HEK293 (cell line): ENCODE measurements at regions not wholly inside any gene's neighbourhood (a gene's known extent, or its start where the extent isn't known, plus 50 kb on each side); places are given as distances from the start of the nearest gene placed in this dataset.
"Not testable (repeated sequence)": the region's sequence is repeated elsewhere in the genome, so short reads cannot be mapped to it uniquely, and the experiment has no call there.

Source experiments
- CTCF ChIA-PET: fragments of 350-600 bp; formaldehyde crosslinking; extraction: SDS; loops from one replicate; lab custom pipeline; 2021; ENCODE audit warnings: antibody characterized with exemption; lab: Yijun Ruan, JAX
- POLR2A ChIA-PET: fragments of 300-600 bp; formaldehyde crosslinking; extraction: SDS; loops from one replicate; lab custom pipeline; 2020; ENCODE audit warnings: antibody characterized with exemption, inconsistent platforms; lab: Yijun Ruan, JAX
- H3K27ac ChIP-seq: fragments of 200-500 bp; sonication (Bioruptor generic); 2 replicates; pipeline ENCODE4 v1.5.1; 2014; ENCODE audit warnings: low read depth, low read length, control low read depth, inconsistent platforms; ENCODE audit errors: extremely low read depth
- H3K36me3 ChIP-seq, 2 experiments: fragments of 200-500 bp in 1 of 2; sonication (Bioruptor generic) in 1 of 2; 1 replicate in 1 of 2; 2 replicates in 1 of 2; pipeline ENCODE4 v1.5.1; 2014 to 2017; ENCODE audit warnings: inconsistent platforms in 2 of 2, low read length in 2 of 2; ENCODE audit not compliant: control insufficient read depth in 2 of 2, insufficient read depth in 1 of 2
- H3K4me1 ChIP-seq: fragments of 200-500 bp; sonication (Bioruptor generic); 2 replicates; pipeline ENCODE4 v1.5.1; 2014; ENCODE audit warnings: mild to moderate bottlenecking, low read length, inconsistent platforms; ENCODE audit not compliant: control insufficient read depth, insufficient read depth
- H3K4me3 ChIP-seq: 2 replicates; pipeline ENCODE4 v1.5.1; 2011; ENCODE audit warnings: low read depth, mild to moderate bottlenecking, control low read depth, low read length, moderate library complexity
- H3K9me3 ChIP-seq: fragments of 200-500 bp; sonication (Bioruptor generic); 2 replicates; pipeline ENCODE4 v1.5.1; 2014; ENCODE audit warnings: low read depth, low read length, inconsistent platforms; ENCODE audit not compliant: control insufficient read depth, insufficient read depth
- CTCF ChIP-seq: fragments of 450-650 bp; formaldehyde crosslinking; IDR thresholded peaks from 2 replicates; pipeline ENCODE4 v1.5.1; 2016; ENCODE audit warnings: missing biosample characterization, missing genetic modification characterization
- FEZF1 ChIP-seq: fragments of 450-650 bp; formaldehyde crosslinking; IDR thresholded peaks from 2 replicates; pipeline ENCODE4 v1.5.1; 2016; ENCODE audit warnings: missing biosample characterization, missing genetic modification characterization
- MYNN ChIP-seq: fragments of 450-650 bp; formaldehyde crosslinking; IDR thresholded peaks from 2 replicates; pipeline ENCODE4 v1.5.1; 2016; ENCODE audit warnings: missing biosample characterization, missing genetic modification characterization, borderline replicate concordance
- ZBTB48 ChIP-seq: fragments of 450-650 bp; formaldehyde crosslinking; IDR thresholded peaks from 2 replicates; pipeline ENCODE4 v1.5.1; 2016; ENCODE audit warnings: missing biosample characterization, missing genetic modification characterization
- ZIC2 ChIP-seq: fragments of 450-650 bp; formaldehyde crosslinking; IDR thresholded peaks from 2 replicates; pipeline ENCODE4 v1.5.1; 2016; ENCODE audit warnings: missing biosample characterization, missing genetic modification characterization
- ZNF184 ChIP-seq: fragments of 450-650 bp; IDR thresholded peaks from 2 replicates; pipeline ENCODE4 v1.5.1; 2018; ENCODE audit warnings: missing biosample characterization, mild to moderate bottlenecking, missing genetic modification characterization
- ZNF24 ChIP-seq: fragments of 450-650 bp; formaldehyde crosslinking; IDR thresholded peaks from 2 replicates; pipeline ENCODE4 v1.5.1; 2016; ENCODE audit warnings: missing biosample characterization, missing genetic modification characterization
- ZNF362 ChIP-seq: fragments of 450-650 bp; formaldehyde crosslinking; IDR thresholded peaks from 2 replicates; pipeline ENCODE4 v1.5.1; 2016; ENCODE audit warnings: missing biosample characterization, missing genetic modification characterization
- ZNF416 ChIP-seq: fragments of 450-650 bp; formaldehyde crosslinking; IDR thresholded peaks from 2 replicates; pipeline ENCODE4 v1.5.1; 2016; ENCODE audit warnings: missing biosample characterization, missing genetic modification characterization
- ZNF513 ChIP-seq: fragments of 450-650 bp; IDR thresholded peaks from 2 replicates; pipeline ENCODE4 v1.5.1; 2018; ENCODE audit warnings: missing biosample characterization, missing genetic modification characterization
- ZNF521 ChIP-seq: fragments of 450-650 bp; formaldehyde crosslinking; IDR thresholded peaks from 2 replicates; pipeline ENCODE4 v1.5.1; 2017; ENCODE audit warnings: missing biosample characterization, mild to moderate bottlenecking, missing genetic modification characterization
- ZNF529 ChIP-seq: fragments of 450-650 bp; formaldehyde crosslinking; IDR thresholded peaks from 2 replicates; pipeline ENCODE4 v1.5.1; 2017; ENCODE audit warnings: missing genetic modification characterization, missing biosample characterization; ENCODE audit not compliant: insufficient replicate concordance
- ZNF558 ChIP-seq: fragments of 450-650 bp; formaldehyde crosslinking; IDR thresholded peaks from 2 replicates; pipeline ENCODE4 v1.5.1; 2016; ENCODE audit warnings: missing biosample characterization, missing genetic modification characterization
- ZNF626 ChIP-seq: fragments of 450-650 bp; sonication (Bioruptor Pico); formaldehyde crosslinking; IDR thresholded peaks from 2 replicates; pipeline ENCODE4 v1.5.1; 2018; ENCODE audit warnings: missing biosample characterization, missing genetic modification characterization, inconsistent platforms
- ZNF677 ChIP-seq: fragments of 450-650 bp; IDR thresholded peaks from 2 replicates; pipeline ENCODE4 v1.5.0; 2018; ENCODE audit warnings: missing biosample characterization, mild to moderate bottlenecking, missing genetic modification characterization, moderate library complexity
- ZNF777 ChIP-seq: fragments of 450-650 bp; formaldehyde crosslinking; IDR thresholded peaks from 2 replicates; pipeline ENCODE4 v1.5.1; 2017; ENCODE audit warnings: missing biosample characterization, missing genetic modification characterization, borderline replicate concordance

- no peak for TF ChIP-seq ZNF24 (tag by site-specific recombination)
- no peak for TF ChIP-seq ZBTB48 (tag by site-specific recombination)
- no peak for TF ChIP-seq ZNF521 (tag by site-specific recombination)
- TF ChIP-seq ZNF529 (tag by site-specific recombination) = no peak
- no peak for TF ChIP-seq ZNF677 (tag by site-specific recombination)
- TF ChIP-seq CTCF = no peak
- TF ChIP-seq ZIC2 (tag by site-specific recombination) = no peak
- no peak for TF ChIP-seq ZNF558 (tag by site-specific recombination)
- TF ChIP-seq, all 188 proteins: peak for 0
Measured at GRCh38 chr12:17577405-17577804, 512.6 kb downstream of the RERGL start (continued).

GRCh38 chr12:17572250-17572649 lies 517.7 kb downstream of the RERGL start:
- no peaks in the 10 kb centered on the region for H3K9me3 ChIP-seq
- ChIA-PET CTCF (no interaction called here), POLR2A (no interaction called here)
- H3K4me3 ChIP-seq = no peak overlapping the region
- no peaks in the 10 kb centered on the region for H3K36me3 ChIP-seq
- H3K27ac ChIP-seq = no peak overlapping the region
- TF ChIP-seq ZNF513 (tag by site-specific recombination) (no peak), ZNF777 (no peak)
- H3K4me1 ChIP-seq = no peaks in the 10 kb centered on the region

GRCh38 chr12:17571047-17571446 lies 518.9 kb downstream of the RERGL start:
- CTCF ChIA-PET = no interaction called here
- TF ChIP-seq MYNN (tag by site-specific recombination) (no peak), ZNF626 (tag by site-specific recombination) (no peak), FEZF1 (tag by site-specific recombination) (no peak), ZNF184 (no peak), ZNF416 (tag by site-specific recombination) (no peak), ZNF362 (tag by site-specific recombination) (no peak)
- H3K36me3 ChIP-seq = no peaks in the 10 kb centered on the region
- no peaks in the 10 kb centered on the region for H3K9me3 ChIP-seq
- H3K4me3 ChIP-seq = no peak overlapping the region
- POLR2A ChIA-PET = no interaction called here
- H3K4me1 ChIP-seq = no peaks in the 10 kb centered on the region
- no peak overlapping the region for H3K27ac ChIP-seq

- CTCF ChIA-PET = interaction anchor here (0.7 kb wide), 1 partner anchor 687 kb away, joined by 3 read pairs; no protein-coding TSS in a partner anchor
- POLR2A ChIA-PET, H3K4me3 ChIP-seq, H3K9me3 ChIP-seq, H3K4me1 ChIP-seq, H3K27ac ChIP-seq, H3K36me3 ChIP-seq: not testable (repeated sequence)
Measured at GRCh38 chr12:17564630-17565029, 525.4 kb downstream of the RERGL start.
